PC-9 (cell line): ENCODE measurements at regions not wholly inside any gene's neighbourhood (a gene's known extent, or its start where the extent isn't known, plus 50 kb on each side); places are given as distances from the start of the nearest gene placed in this dataset.

Source experiments
- EZH2 ChIP-seq: fragments of 200-600 bp; sonication (generic); IDR thresholded peaks from 2 replicates; pipeline ENCODE4 v1.8.0; 2017; ENCODE audit warnings: antibody characterized with exemption, low read depth
- TF ChIP-seq, protein P1 (sequence below): fragments of 200-600 bp; sonication (generic); conservative IDR thresholded peaks from 2 replicates; pipeline ENCODE4 v1.6.1; 2017; ENCODE audit warnings: mixed run types, antibody characterized with exemption, mild to moderate bottlenecking, moderate library complexity

DNA sequence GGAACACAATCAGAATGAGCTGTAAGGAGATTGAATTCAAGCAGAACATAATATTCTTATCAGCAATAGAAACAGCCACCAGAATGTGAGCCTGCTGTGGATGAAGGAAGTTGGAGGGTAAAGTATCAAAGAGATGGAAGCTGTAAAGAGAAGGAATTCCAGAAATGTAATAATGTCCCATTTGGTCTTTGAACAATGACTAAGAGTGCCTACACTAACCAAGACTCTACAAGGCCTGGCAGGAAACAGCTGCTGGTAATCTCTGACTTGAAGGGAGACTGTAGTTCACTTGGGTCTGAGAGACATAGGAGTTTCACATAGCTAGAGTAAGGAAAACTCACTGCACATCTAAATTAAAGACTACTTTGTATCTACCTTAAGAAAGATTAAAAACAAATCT, 1176.0 kb upstream of the ALCAM start:
- TF ChIP-seq EZH2 = no peak
- TF ChIP-seq, protein P1, sequence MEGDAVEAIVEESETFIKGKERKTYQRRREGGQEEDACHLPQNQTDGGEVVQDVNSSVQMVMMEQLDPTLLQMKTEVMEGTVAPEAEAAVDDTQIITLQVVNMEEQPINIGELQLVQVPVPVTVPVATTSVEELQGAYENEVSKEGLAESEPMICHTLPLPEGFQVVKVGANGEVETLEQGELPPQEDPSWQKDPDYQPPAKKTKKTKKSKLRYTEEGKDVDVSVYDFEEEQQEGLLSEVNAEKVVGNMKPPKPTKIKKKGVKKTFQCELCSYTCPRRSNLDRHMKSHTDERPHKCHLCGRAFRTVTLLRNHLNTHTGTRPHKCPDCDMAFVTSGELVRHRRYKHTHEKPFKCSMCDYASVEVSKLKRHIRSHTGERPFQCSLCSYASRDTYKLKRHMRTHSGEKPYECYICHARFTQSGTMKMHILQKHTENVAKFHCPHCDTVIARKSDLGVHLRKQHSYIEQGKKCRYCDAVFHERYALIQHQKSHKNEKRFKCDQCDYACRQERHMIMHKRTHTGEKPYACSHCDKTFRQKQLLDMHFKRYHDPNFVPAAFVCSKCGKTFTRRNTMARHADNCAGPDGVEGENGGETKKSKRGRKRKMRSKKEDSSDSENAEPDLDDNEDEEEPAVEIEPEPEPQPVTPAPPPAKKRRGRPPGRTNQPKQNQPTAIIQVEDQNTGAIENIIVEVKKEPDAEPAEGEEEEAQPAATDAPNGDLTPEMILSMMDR = no peak
